GM21360 (cell line): ENCODE measurements at regions not wholly inside any gene's neighbourhood (a gene's known extent, or its start where the extent isn't known, plus 50 kb on each side); places are given as distances from the start of the nearest gene placed in this dataset.
"Not testable (repeated sequence)": the region's sequence is repeated elsewhere in the genome, so short reads cannot be mapped to it uniquely, and the experiment has no call there.

Experiments
- ATAC-seq: cut with Tn5 transposase; IDR thresholded peaks from one replicate; pipeline ENCODE4 v1.9.1; 2021; ENCODE audit warnings: mild to moderate bottlenecking, moderate library complexity; ENCODE audit not compliant: unreplicated experiment

DNA sequence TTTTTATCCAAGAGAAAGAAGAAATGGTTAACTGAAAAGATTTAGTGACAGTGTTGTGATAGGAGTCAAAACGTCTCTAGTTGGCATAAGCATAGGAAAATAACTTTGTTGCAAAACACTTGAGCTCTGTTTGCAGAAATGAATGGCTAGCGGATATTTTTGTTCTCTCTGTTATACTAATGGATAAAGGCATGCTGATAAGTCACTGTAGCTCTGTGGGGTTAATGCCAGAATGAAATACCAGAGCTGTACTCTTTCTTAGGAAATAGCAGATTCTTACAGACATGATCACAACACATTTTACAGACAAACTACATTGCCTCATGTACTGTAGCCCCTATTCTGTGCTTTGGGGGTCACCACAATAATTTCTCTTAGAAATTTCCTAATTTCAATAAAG, 202.8 kb downstream of the DMRTA1 start:
- ATAC-seq: no peak

- no peak for ATAC-seq
Observed at GRCh38 chr9:22650145-22650544, 203.5 kb downstream of the DMRTA1 start.

- no peak for ATAC-seq
Observed at GRCh38 chr9:22650946-22651345, 204.3 kb downstream of the DMRTA1 start.

GRCh38 chr9:22654833-22655232, 208.2 kb downstream of the DMRTA1 start:
- no peak for ATAC-seq

DNA sequence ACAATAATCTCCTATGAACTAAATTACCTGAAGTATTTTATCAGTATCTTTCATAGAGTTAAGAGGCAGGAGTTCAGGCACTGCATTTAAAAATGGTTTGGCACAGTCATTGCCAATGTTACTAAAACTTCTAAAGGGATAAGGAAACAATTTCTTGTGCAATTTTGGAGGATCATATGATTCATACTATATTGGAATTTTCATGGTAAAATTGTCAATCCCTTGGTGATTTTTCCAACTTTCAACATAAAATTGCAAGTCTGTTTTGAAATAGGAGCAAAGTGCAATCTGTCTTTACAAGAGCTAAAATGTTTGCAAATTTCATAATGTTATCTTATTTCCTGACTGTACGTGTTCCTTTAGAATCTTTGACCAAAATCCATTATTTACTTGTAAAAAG, 211.1 kb downstream of the DMRTA1 start:
- no peak for ATAC-seq

DNA sequence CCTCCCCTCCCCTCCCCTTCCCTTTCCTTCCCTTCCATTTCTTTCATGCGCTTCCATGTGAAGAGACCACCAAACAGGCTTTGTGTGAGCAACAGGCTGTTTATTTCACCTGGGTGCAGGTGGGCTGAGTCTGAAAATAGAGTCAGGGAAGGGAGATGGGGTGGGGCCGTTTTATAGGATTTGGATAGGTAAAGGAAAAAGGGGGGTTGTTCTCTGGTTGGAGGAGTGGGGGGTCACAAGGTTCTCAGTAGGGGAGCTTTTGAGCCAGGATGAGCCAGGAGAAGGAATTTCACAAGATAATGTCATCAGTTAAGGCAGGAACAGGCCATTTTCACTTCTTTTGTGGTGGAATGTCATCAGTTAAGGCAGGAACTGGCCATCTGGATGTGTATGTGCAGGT, 211.9 kb downstream of the DMRTA1 start:
- not testable (repeated sequence) for ATAC-seq

DNA sequence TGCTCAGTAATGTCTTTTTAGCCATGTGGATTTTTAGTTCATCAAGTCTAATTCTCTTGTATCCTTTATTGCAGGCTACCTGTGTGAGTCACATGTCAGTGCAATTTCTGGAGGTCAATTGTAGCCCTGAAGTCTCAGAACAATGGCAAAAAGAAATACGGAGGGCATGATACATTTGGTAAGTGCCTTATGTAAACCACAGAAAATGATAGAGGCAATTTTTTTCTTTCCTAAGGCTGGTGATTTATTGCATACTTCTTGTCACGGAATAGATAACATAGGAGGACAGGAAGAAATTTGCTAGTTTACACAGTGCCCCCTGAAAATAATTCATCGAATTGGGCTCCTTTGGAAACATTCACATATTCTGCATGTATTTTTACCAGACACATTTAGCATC, 235.9 kb downstream of the DMRTA1 start:
- no peak for ATAC-seq

DNA sequence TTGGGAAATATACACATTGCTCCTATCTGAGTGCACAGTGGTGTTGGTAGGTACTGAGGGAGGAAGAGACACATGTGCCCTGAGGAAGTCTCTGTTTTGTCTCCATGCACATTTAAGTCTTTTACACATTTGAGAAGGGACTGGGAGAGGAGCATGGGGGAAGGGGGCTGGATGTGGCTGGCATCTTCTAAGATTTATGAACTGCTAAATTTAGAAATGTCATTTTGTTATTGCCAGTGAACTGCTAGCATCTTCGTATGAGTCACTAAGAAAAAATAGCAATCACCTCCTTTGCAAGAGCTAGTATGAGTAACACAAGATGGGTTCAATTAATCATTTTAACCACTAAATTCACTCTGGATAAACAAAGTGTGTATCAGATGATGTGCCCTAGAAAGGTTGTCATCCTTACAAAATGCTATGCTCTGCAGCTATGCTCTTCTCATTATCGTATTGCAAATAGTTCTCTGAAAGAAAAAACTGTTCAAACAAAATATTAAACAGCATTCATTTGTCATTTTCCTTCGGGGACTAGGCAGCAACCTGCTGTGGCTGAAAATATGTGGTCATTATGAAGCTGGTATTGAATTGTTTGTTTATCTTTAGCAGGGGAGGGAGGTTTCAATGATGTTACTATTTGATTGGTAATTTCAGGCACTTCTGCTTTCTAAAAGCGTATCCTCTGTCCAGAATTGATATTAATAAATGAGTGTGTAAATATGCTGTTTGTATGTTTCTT, 236.5 kb downstream of the DMRTA1 start:
- no peak for ATAC-seq

DNA sequence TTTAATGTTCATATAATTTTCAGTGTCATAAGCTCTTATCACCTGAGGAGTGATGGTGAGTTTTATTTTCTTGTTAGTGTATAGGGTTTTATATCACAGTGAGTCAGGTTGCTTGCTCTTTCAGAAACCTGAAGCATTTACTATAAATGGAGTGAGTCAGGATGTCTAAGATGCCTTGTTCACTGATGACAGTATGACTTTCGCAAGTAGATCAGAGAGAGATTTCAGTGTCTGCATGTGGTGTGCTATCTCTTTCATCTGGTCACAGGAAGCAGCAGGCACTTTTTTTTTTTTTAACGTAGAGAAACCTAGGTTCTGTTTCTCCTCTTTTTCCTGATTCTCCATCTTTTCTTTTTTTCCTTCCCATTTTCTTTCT, 237.1 kb downstream of the DMRTA1 start:
- no peak for ATAC-seq

GRCh38 chr9:22693156-22693555, 246.5 kb downstream of the DMRTA1 start:
- no peak for ATAC-seq

- no peak for ATAC-seq
Observed at GRCh38 chr9:22700171-22700570, 253.5 kb downstream of the DMRTA1 start.

GRCh38 chr9:22718653-22719052, 272.0 kb downstream of the DMRTA1 start:
- no peak for ATAC-seq

DNA sequence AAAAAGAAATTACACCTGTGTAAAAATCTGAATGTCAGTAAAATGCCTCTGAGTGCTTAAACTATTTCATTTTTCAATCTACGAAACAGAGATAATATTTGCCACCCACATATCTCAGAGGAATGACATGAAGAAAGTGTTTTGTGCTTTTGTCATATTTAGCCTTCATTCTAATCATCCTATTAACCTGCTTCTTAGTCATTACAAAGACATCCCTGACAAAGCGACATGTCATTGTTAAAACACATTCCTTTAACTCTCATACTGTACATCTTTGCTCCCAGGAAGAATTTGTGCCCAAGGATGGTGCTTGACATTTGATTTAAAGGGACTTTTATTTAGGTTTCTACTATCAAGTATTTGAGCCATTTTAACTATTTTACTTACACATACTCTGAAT, 275.9 kb downstream of the DMRTA1 start:
- no peak for ATAC-seq

GRCh38 chr9:22731786-22732185, 285.2 kb downstream of the DMRTA1 start:
- no peak for ATAC-seq

- no peak for ATAC-seq
Observed at GRCh38 chr9:22739712-22740111, 293.1 kb downstream of the DMRTA1 start.

- ATAC-seq: no peak
Observed at GRCh38 chr9:22740781-22741180, 294.2 kb downstream of the DMRTA1 start.

DNA sequence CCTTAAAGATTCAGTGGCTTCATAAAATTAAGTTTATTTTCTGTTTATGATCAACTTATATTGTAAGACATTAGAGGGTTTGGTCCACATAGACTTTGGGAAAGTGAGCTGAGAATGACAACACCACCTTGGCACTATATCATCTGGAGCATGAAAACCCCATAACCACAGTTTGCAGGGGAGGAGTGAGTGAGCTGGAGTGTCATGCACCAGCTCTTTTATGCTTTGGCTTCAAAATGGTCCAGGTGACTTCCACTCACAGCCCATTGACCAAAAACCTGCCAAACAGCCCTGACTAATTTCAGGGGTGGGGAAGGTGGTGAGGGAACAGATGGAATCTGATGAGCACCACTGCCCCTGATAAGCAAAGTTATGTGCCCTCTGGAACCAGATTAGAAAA, 295.8 kb downstream of the DMRTA1 start:
- ATAC-seq: no peak

DNA sequence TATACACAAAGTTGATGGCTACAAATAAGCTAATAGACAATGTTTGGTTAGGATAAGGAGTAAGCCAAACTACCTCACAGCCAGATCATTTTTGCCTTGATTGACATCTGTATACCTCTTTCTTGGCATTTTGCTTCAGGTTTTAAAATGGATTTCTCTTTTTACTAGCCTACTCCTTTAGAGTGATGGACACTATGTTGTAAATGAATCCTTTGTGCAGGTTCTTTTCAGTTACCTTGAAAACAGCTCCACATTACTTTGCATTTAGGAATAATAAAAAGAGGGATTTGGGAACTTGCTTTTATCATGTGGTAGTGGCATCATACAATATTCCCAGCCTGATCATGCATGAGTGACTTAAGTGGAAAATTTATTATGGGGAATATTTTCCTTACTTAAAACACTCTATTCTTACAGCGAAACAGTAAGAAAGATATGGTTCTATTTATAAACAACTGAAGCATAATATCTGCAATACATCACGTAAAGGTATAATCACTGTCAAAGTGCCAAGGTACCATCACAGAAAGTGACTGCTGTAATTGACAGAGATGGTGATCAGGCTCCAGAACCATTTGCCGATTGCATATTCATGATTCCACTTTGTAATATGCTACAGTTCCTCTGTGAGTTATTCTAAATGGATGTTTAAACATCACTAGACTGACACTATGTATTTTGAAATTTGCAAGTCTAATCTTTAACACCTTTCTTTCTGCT, 327.0 kb downstream of the DMRTA1 start:
- ATAC-seq: no peak

- no peak for ATAC-seq
Observed at GRCh38 chr9:22790329-22790728, 343.7 kb downstream of the DMRTA1 start.

DNA sequence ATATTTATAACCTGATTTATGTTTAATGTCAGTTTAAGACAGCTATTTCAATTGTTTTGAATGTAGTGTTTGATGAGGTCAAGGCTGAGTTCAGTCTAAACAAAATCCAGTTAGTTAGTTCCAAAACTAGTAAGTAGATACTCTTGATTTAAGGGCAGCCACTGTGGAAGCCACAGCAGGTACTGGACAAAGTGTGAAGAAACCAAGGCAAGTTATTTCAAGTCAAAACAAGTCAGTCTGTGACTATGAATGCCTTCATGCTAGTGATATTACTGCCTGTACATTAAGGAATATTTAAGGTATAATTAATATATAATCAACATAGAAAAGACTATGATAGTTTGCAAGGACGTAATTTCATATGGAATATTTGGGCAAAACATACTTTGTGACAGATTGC, 362.3 kb downstream of the DMRTA1 start:
- no peak for ATAC-seq

GRCh38 chr9:22809371-22809770, 362.7 kb downstream of the DMRTA1 start:
- ATAC-seq: no peak

DNA sequence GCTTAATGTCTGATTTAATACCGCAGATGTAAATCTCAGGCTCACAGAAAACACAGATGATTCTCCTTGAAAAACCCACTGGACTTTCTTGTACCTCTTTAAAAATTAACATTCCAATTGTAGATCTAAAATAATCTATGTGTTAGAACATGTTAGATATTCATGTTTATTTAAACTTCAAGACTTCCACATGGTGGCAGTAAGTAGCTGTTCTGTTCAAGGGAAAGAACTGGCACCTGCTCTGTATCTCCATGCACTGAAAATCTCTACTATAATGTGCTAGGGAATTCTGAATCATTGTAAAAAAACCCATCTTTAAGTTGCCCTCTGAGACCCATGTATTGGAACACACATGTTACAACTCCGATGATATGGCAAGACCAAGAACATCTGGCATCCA, 366.9 kb downstream of the DMRTA1 start:
- no peak for ATAC-seq

DNA sequence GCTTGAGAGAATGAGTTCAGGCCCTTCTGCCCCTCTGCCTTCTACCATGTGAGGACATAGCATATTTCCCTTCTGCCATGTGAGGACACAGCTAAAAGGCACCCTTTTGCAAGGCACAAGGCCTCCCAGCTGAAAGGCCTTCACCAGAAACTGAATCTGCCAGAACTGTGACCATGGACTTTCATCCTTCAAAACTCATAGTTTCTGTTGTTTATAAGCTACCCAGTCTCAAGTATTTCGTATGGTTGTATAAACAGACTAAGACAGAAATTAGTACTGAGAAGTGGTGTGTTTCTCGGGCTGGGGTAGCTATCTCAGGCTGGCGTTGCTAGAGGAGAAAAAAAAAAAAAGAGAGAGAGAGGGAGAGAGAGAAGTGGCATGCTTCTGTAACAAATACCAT, 368.6 kb downstream of the DMRTA1 start:
- ATAC-seq: no peak
